ENCODE measurements at regions not wholly inside any gene's neighbourhood (a gene's known extent, or its start where the extent isn't known, plus 50 kb on each side); places are given as distances from the start of the nearest gene placed in this dataset.

GRCh38 chr13:103516015-103516795 lies 450.0 kb upstream of the SLC10A2 start:
- TF ChIP-seq POLR2AphosphoS5 (IDR thresholded peaks at IDR 0.05), result no peak
- TF ChIP-seq CTCF (IDR thresholded peaks at IDR 0.05), result no peak

All from breast epithelium (tissue), 3 donors.